Astrocyte of the cerebellum (primary cell): ENCODE measurements at regions not wholly inside any gene's neighbourhood (a gene's known extent, or its start where the extent isn't known, plus 50 kb on each side); places are given as distances from the start of the nearest gene placed in this dataset.

ENCODE experiments used
- DNase-seq: peaks from one replicate; pipeline ENCODE4 v3.0.0-alpha.2; 2011; ENCODE audit warnings: low read depth
- H3K4me3 ChIP-seq: 2 replicates; pipeline ENCODE4 v1.5.1; 2011; ENCODE audit warnings: mild to moderate bottlenecking, low read depth, low read length, moderate library complexity
- CTCF ChIP-seq: IDR thresholded peaks from 2 replicates; pipeline ENCODE4 v1.5.1; 2012; ENCODE audit warnings: low read length, low read depth, moderate library complexity, mild to moderate bottlenecking; ENCODE audit errors: missing control alignments
- in situ Hi-C: cut with HindIII; loops from 2 replicates; pipeline ENCODE4 v1.10.0; 2017; ENCODE audit warnings: low sequenced_read_pairs

GRCh38 chr17:52532373-52532772 is 373.9 kb upstream of the CA10 start:
- TF ChIP-seq CTCF = no peak
- H3K4me3 ChIP-seq = no peak overlapping the region
- DNase-seq = no peak
- in situ Hi-C loops = no loop called here

GRCh38 chr17:52524096-52524637 is 365.7 kb upstream of the CA10 start:
- DNase-seq = no peak
- H3K4me3 ChIP-seq = no peak overlapping the region
- in situ Hi-C loops = no loop called here
- no peak for TF ChIP-seq CTCF

GRCh38 chr17:52517176-52517575 is 358.7 kb upstream of the CA10 start:
- no peak overlapping the region for H3K4me3 ChIP-seq
- DNase-seq = no peak
- in situ Hi-C loops = no loop called here
- TF ChIP-seq CTCF = no peak

- H3K4me3 ChIP-seq = no peak overlapping the region
- TF ChIP-seq CTCF = no peak
- in situ Hi-C loops = no loop called here
- no peak for DNase-seq
Measured at GRCh38 chr17:52515927-52516326, 357.4 kb upstream of the CA10 start.

- H3K4me3 ChIP-seq = no peak overlapping the region
- no peak for TF ChIP-seq CTCF
- DNase-seq = no peak
- in situ Hi-C loops = no loop called here
Measured at GRCh38 chr17:52505601-52506000, 347.1 kb upstream of the CA10 start.

- no peak for TF ChIP-seq CTCF
- H3K4me3 ChIP-seq = no peak overlapping the region
- no peak for DNase-seq
- in situ Hi-C loops = no loop called here
Measured at GRCh38 chr17:52504081-52504480, 345.6 kb upstream of the CA10 start.

GRCh38 chr17:52495646-52496045 is 337.1 kb upstream of the CA10 start:
- in situ Hi-C loops = no loop called here
- H3K4me3 ChIP-seq = no peak overlapping the region
- DNase-seq = no peak
- no peak for TF ChIP-seq CTCF
